ENCODE measurements at regions not wholly inside any gene's neighbourhood (a gene's known extent, or its start where the extent isn't known, plus 50 kb on each side); places are given as distances from the start of the nearest gene placed in this dataset.
"Not testable (repeated sequence)": the region's sequence is repeated elsewhere in the genome, so short reads cannot be mapped to it uniquely, and the experiment has no call there.

DNA sequence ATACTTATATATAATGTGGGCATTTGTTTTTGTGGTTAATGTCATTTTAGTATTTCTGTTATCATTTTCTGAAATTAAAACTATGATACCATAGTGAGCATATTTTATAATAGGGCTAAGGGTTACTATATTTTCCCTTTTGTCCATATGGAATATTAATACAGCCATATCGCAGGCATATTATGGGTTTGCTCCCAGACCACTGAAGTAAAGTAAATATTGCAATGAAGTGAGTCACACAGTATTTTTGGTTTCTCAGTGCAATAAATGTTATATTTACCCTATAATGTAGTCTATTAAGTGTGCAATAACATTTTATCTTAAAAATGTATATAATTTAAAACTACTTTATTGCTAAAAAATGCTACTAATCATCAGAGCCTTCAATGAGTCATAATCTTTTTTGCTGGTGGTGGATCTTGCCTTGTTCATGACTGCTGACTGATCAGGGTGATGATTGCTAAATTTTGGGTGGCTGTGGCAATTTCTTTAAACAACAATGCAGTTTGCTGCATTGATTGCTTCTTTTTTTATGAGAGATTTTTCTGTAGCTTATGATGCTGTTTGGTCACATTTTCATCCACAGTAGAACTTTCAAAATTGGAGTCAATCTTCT, 1044.5 kb upstream of the NOVA1 start:
- no peak for FAIRE-seq

DNA sequence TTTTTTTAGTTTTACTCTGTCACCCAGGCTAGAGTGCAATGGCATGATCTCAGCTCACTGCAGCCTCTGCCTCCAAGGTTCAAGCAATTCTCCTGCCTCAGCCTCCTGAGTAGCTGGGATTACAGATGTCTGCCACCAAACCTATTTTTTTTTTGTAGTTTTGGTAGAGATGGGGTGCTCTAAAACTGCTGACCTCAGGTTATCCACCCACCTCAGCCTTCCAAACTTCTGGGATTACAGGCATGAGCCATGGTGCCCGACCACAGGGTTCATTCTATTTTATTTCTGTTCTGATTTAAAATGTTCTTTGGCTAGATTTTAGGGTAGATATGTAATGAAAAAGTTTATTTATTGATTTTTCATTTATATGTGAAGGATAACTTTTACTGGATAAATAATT, 1062.8 kb upstream of the NOVA1 start:
- FAIRE-seq: no peak

DNA sequence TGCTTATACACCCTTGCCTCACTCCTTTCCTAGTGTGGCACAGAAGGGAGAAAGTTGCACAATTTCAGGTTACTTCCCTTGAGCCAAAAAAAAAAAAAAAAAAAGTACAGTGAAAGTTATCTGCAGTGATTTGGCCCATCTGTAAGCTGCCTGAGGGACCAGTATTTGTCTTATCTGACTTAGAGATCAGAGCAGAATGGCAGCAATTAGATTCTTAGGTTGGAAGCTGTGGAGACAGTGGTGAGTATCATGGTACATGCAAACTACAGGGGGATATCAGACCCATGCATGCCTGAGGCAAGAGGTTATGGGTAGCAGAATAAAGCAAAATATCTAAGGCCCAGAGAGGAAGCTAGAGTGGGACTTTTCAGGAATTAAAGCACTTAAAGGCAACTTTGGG, 1070.7 kb upstream of the NOVA1 start:
- no peak for FAIRE-seq

DNA sequence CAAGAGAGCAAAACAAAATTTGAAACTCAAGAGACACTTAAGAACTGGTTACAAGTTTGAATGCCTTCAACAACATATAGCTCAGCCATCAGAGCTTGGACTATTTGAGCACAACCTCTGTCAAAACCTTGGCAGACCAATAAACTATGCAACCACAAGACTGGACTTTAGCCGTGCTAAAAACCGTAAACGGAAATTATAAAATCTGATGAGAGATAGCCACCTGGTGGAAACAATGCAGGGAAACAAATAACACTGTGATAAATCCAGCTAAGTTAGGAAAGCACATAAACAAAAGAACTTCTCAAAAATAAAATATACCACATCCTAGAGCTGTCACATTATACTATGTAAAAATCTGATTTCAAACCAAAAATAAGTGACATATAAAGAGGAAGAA, 1074.2 kb upstream of the NOVA1 start:
- FAIRE-seq: peak; percentile 39

DNA sequence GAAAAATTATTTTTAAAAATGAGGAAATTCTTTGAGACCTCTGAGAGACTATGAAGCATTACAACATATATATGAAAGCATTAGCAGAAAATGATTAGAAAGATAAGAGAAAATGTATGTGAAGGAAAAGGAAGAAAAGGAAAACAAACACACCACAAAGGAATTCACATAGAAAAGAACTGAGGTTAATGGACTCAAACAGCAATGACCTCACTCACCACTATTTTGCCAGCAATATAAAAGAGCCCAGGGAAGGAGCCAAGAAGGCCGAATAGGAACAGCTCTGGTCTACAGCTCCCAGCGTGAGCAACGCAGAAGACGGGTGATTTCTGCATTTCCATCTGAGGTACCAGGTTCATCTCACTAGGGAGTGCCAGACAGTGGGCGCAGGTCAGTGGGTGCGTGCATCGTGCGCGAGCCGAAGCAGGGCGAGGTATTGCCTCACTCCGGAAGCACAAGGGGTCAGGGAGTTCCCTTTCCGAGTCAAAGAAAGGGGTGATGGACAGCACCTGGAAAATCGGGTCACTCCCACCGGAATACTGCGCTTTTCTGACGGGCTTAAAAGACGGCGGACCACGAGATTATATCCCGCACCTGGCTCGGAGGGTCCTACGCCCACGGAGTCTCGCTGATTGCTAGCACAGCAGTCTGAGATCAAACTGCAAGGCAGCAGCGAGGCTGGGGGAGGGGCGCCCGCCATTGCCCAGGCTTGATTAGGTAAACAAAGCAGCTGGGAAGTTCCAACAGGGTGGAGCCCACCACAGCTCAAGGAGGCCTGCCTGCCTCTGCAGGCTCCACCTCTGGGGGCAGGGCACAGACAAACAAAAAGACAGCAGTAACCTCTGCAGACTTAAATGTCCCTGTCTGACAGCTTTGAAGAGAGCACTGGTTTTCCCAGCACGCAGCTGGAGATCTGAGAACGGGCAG, 1075.2 kb upstream of the NOVA1 start:
- not testable (repeated sequence) for FAIRE-seq

DNA sequence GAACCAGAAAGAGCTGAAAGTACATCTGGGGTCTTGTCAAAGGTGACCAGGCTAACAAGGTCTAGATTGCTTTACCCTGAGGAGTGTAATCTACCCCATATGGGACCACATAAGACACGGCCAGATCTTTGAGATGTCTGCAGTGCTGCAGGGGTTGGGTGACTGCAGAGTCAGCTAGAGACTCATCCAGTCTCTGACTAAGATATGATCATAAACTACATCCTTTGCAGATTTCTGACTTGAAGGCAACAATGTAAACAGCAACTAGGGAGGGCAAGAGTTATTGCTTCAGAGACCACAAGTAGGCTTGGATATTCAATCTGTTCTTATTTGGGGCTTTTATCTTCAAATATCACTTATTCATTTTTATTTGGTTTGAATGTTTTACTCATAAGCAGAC, 1080.5 kb upstream of the FOXG1 start:
- FAIRE-seq: peak; percentile 79

DNA sequence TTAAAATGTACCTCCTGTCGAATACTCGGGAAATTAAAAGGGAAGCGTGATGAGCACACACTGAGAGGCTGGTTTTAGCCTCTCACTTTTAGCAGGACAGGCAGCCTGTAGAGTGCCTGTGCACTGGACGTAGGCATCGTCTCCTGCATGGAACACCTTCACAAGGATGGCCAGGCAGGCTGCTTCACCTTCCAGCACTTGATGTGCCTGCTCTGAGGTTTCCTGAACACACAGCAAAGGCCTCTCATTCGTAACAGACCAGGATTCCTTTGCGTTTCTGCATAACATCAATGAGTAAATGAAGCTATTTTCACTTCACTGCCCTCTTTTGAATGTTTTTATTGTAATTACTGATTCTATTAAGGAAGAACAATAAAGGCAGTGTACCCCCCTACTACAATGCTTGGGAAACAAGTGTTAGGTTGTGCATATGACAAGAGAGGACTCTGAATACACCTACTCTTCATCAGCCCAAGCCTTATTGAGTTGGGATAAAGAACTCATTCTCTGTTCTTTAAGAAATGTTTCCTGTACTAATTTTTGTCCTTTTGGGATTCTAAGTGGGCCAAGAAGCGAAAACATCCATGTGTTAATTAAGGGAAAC, 1077.6 kb upstream of the FOXG1 start:
- FAIRE-seq: no peak

DNA sequence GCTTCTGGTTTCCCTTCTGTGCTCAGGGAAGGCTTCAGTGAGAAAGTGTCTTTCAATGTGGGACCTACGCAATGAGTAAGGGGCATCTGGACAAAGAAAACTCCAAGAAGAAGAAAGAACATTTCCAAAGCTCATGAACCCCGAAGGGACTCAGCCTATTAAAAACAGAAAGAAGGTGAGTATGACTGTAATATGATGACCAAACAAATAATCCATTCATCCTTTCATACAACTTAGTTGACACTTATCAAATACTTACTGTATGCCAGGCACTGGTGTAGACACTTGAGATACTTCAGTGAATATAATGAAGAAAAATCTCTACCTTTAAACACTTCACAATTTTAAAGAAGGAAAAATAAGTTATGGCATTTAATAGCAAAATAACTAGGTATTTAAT, 1054.2 kb upstream of the FOXG1 start:
- FAIRE-seq: no peak

DNA sequence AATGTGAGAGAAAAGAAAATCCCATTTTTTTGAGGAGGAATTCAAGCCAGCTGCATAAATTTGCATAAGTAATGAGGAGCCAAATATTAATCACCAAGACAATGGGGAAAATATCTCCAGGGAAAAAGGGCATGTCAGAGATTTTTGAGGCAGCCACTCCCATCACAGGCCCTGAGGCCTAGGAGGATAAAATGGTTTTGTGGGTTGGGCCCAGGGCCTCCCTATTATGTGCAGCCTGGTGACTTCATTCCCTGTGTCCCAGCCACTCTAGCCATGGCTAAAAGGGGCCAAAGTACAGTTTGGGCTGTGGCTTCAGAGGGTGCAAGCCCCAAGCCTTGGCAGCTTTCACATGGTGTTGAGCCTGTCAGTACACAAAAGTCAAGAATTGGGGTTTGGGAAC, 1051.0 kb upstream of the FOXG1 start:
- FAIRE-seq: no peak

DNA sequence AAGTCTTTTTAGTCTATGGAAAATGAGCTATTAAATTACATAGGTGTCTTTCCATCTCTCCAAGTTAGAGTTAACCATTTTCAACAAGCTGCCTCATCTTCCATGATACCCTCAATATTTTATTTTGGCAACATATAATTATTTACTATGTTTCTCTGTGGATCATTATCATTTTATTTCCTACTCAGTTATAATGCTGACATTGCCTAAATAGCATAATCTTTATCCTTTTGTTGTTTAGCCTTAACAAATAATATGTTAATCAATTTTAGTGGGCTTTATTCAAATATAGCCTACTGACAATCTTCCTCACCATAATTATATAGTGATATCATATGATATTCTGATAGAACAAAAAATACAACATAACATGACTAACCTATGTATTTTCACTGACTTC, 1044.8 kb upstream of the FOXG1 start:
- no peak for FAIRE-seq

DNA sequence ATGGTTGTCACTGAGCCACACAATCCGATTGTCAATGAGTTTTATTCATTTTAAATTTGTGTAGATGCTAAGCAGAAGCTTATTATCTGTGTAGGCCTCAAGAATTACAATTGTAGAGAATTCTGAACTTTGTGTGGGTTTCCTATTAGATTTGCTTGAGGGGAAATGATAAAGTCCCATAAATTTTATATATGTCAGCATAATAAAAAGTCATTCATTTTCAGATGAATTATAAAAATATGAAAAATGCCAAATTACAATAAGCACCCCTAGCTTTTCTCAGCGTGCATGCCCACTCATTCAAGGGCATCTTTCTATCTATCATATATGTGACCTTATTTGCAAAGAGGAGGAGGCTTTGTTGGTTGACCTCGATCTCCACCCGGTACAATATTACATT, 1041.1 kb upstream of the FOXG1 start:
- FAIRE-seq: no peak

DNA sequence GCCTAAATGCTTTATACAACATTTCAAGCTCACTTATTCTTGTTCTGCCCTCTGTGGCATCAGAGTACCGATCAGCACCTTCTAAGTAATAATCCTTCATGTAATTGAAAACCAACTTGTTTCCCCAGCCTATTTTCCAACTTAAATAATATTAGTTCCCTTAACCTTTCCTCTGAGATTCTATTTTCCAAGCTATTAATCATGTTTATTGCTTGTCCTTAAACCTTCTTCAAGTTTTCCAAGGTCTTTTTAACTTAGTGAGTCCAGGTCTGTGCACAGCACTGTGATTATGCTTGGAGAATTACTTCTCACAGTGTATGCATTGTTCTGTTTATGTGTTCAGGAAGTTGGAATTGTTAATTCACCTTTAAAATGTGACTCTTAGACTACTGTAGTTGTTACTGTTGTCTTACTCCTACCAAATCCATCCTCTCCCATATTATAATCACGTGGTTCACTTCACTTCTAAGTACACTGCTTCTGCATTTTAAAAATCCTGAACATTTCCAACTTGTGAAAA, 1039.3 kb upstream of the FOXG1 start:
- FAIRE-seq: no peak

DNA sequence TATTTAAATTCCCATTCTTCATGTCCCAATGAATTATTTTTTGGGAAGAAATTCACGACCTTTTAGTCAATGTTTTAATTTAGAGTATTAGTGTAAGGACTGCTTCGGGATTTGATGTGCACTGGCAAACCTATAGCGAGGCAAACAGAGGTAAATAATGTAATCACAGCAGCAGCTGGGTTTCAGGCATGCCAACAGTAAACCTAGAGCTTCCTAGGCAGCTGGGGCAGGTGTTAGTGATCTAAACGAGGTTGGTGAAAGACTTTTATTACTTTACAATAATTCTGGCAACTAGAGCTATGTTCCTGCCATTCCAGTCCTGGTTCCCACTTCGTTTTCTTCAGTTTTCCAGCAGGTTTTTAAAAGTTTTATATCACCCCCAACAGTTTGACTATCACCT, 1036.4 kb upstream of the FOXG1 start:
- no peak for FAIRE-seq

DNA sequence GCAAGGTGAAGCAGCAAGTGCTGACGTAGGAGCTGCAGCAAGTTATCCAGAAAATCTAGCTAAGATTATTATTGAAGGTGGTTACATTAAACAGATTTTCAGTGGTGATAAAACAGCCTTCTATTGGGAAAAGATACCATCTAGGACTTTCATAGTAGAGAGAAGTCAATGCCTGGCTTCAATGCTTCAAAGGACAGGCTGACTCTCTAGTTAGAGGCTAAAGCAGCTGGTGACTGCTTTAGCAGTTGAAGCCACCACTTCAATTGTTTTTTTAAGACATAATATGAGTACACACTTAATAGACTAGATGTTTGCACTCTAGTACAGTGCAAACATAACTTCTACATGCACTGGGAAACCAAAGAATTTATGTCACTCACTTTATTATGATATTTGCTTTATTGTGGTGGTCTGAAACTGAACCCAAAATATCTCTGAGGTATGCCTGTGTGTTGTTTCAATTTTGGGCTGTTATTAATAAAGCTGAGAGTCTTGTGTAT, 1026.9 kb upstream of the FOXG1 start:
- no peak for FAIRE-seq

DNA sequence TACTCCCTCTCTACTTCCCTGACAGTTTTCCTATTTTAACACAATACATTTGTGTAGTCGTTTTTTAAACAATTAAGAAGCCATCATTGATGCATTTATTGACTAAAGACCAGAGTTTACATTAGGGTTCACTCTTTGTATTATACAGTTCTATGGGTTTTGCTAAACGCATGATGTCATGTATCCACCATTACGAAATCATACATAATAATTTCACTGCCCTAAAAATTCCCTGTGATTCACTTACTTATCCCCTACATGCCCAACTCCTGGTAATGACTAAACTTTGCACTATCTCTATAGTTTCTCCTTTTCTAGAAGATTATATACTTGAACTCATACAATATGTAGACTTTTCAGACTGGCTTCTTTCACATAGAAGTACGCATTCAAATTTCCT, 1016.5 kb upstream of the FOXG1 start:
- no peak for FAIRE-seq

DNA sequence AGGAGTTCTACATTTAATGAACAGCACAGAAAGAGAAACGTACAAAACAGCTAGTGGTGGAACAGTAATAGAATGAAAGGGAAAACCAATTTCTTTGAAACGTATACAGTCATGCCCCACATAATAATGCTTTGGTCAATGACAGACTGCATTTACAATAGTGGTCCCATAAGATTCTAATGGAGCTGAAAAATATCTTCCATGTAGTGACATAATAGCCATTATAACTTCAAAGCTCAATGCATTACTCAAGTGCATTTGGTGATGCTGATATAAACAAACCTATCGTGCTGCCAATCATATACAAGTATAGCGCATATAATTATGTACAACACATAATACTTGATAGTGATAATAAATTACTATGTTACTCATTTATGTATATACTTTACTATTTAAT, 1008.9 kb upstream of the FOXG1 start:
- not testable (repeated sequence) for FAIRE-seq

DNA sequence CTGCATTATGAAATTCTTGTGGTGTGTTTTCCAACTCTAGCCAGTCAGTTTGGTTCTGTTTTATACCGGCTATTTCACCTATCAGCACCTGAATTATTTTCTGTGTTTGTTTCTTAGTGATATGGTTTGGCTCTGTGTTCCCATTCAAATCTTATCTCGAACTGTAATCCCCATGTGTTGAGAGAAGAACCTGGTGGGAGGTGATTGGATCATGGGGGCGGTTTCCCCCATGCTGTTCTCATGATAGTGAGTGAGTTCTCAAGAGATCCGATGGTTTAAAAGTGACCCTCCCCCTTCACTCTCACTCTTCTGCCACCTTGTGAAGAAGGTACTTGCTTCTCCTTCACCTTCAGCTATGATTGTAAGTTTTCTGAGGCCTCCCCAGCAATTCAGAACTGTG, 1006.2 kb upstream of the FOXG1 start:
- not testable (repeated sequence) for FAIRE-seq

DNA sequence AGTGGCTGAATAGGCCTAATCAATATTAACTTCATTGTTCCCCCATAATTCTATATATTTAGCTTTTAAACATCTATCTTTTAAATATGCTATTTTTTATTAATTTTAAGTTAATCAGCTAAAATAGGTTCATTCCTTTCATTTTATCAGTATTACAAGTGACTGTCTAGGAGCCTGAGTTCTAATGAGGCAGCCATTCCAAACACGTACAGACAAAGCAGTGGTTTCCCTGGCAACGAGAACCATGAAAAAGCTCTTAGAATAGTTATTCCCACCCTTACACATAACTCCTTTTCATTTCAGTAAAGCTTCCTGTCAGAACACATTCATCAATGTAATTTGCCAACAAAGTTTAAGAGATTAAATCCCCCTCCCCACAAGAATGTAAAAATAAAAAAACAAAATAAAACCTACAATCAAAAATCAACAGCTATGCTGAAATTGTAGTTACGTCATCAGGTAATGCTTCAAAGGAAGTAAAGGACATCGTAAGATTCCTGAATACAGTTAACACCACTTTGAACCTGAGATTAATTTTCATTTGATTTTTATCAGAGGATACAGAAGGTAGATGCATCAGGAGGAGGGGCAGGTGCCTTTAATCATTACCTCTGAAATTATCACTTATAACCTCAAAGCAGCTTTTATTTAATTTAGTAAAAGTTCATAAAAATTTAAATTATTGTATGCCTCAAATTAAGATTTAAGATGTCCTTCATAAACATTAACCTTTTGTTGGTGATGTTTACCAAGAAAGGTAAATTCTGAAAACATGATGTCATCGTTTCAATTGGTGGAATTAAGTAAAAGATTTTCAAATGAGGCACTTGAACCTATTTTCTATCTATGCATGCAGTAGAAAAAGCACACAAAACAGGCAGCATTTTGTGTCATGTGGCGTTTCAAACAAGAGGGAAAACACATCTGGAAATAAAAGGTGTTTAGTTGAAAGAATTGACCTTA, 967.2 kb upstream of the FOXG1 start:
- FAIRE-seq: not testable (repeated sequence)

DNA sequence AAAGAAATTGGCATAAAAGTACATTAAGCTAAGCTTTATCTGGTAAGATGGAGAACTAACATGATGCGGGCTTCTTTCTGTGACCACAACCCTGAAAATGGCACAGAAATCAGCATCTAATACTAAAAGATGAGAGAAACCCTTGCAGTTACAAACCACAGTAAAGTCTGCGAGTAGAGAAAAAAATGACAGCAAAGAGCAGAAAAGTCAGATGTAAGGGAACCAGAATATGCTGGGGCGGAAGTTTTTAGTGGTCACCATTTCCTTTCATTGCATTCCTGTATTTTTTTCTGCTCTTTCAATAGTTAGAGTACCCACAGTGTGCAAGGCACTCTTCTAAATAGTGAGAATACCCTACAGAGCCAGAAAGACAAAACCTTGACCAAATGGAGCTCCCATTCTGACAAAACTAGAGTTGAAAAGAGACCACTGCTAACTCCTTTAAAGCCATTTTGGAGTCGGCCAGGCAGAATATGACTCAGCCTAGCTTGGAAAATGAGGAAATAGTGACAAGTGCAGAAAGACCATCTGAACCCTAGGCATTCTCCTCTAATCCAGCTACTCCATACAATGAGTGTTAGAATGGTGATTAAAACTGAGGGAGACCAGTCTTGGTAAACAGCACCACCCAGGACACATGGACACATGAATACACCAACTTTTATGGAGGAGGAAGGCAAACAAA, 948.7 kb upstream of the FOXG1 start:
- not testable (repeated sequence) for FAIRE-seq

DNA sequence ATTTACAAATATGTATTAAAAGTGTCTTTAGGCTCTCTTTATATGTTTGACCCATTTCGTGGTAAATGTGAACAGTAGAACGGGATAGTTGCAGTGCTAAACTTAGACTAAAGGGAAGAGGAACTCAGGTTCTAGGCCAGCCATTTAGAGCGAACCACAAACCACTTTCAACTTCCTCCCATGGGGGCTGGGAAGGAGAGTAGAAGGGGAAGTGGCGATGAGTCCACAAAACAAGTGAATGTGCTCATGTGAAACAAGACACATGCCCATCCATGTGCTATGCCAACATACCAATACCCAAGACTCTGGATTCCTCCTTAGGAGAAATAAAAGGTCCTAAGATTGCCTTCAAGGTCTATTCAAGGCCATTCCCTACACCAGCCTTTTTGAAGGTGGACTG, 940.4 kb upstream of the FOXG1 start:
- FAIRE-seq: not testable (repeated sequence)

DNA sequence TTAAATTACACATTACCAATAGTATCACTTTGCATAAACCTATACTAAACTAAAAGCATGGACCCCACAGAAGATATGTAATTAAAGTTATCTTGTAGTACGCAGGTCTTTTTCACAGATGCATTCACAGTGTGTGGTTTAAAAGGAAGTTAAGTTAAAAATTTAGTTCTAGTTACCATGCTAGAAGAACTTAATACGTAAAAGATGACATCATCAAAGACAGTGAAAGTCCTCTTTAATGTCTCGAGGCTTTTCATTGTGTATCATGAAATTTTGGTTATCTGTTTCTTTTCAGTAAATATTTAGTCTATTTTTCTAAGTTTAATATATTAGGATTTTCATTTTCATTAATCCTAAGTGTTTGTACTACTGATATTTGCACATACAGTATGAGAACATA, 934.6 kb upstream of the FOXG1 start:
- FAIRE-seq: not testable (repeated sequence)

DNA sequence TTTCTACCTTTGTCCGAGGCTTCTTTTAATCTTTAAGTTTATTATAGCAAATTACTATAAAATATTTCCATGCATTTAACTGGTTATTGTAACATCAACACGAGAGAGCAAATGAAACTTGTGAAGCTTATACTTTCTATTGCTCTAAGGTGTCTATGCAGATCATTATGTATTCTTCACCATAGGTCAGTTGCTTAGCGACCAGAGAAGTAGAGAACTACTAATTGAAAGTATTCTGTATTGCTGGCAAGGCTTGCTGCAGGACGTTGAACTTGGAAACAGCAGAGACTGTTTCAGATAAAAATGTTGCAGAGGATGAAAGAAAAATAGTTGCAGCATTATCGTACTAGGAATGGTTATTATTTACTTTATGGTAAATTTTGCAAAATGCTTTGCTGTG, 933.6 kb upstream of the FOXG1 start:
- not testable (repeated sequence) for FAIRE-seq

Data from endometrium (tissue), 2 donors.